Gastroesophageal sphincter (tissue), 4 donors: ENCODE measurements at regions not wholly inside any gene's neighbourhood (a gene's known extent, or its start where the extent isn't known, plus 50 kb on each side); places are given as distances from the start of the nearest gene placed in this dataset.

Experiments
- ATAC-seq: fragments of 150-250 bp; one replicate; pipeline ENCODE4 v1.9.1; 2016; ENCODE audit warnings: mild to moderate bottlenecking, moderate library complexity
- H3K27ac ChIP-seq, 4 donors: fragments of 200-600 bp; sonication (generic) in 3 of 4; 1 replicate in 3 of 4; 2 replicates in 1 of 4; pipeline ENCODE4 v1.5.1; 2016 to 2019
- H3K27me3 ChIP-seq: fragments of 200-600 bp; sonication (generic); one replicate; pipeline ENCODE4 v1.5.1; 2019
- H3K36me3 ChIP-seq, 2 donors: fragments of 200-600 bp; sonication (generic); one replicate each; pipeline ENCODE4 v1.5.1; 2019; ENCODE audit warnings: control low read depth in 1 of 2
- H3K4me1 ChIP-seq, 3 donors: fragments of 200-600 bp; sonication (generic); 1 replicate in 2 of 3; 2 replicates in 1 of 3; pipeline ENCODE4 v1.5.1; 2016 to 2019; ENCODE audit warnings: control low read depth in 2 of 3
- H3K4me3 ChIP-seq, 2 donors: fragments of 200-600 bp; sonication (generic); one replicate each; pipeline ENCODE4 v1.5.1; 2019; ENCODE audit warnings: mild to moderate bottlenecking in 1 of 2, moderate library complexity in 1 of 2
- H3K9me3 ChIP-seq, 3 donors: fragments of 200-600 bp; sonication (generic); one replicate each; pipeline ENCODE4 v1.5.1; 2017 to 2019; ENCODE audit warnings: control low read depth in 2 of 3
- CTCF ChIP-seq, 4 experiments: fragments of 200-600 bp in 2 of 4; fragments of 450-650 bp in 2 of 4; sonication (generic) in 1 of 4; IDR thresholded peaks; one replicate each; pipeline ENCODE4 v1.5.1; 2017 to 2019; ENCODE audit warnings: antibody characterized with exemption in 4 of 4, mild to moderate bottlenecking in 2 of 4, moderate library complexity in 2 of 4
- EP300 ChIP-seq: sonication (generic); formaldehyde crosslinking; IDR thresholded peaks from one replicate; pipeline ENCODE4 v1.6.1; 2017; ENCODE audit warnings: antibody characterized with exemption, mild to moderate bottlenecking
- POLR2A ChIP-seq, 2 donors: fragments of 450-650 bp; IDR thresholded peaks; one replicate each; pipeline ENCODE4 v1.6.1; 2017; ENCODE audit warnings: antibody characterized with exemption in 2 of 2, mild to moderate bottlenecking in 2 of 2, moderate library complexity in 1 of 2
- POLR2AphosphoS5 ChIP-seq: sonication (generic); formaldehyde crosslinking; IDR thresholded peaks from one replicate; pipeline ENCODE4 v1.6.1; 2017; ENCODE audit warnings: antibody characterized with exemption
- WGBS, 2 donors: methylation state at CpG; one replicate each; pipeline ENCODE4 v1.1.5; 2018; ENCODE audit warnings: low coverage in 1 of 2; 5-methylcytosine and 5-hydroxymethylcytosine counted together

DNA sequence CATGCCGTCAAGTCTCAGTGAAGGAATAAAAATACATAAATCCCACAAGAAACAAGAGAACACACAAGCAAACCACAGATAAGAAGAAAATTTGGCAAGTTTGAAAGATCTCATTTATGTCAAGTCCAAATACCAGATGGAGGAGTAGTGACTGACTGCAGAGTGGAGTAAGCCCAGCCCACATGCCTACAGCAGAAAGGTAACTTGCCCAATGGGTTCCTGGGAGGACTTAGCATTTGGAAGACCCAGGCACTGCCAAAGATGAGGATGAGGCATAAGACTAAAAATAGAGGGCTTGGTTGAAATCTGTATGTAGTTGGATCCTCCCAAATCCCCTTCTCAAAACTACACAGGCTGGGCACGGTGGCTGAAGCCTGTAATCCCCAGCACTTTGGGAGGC lies 70.8 kb downstream of the ZNF648 start:
- Histone ChIP-seq H3K36me3 (no peaks in the 10 kb centered on the region), H3K27ac (no peak overlapping the region), H3K4me1 (no peaks in the 10 kb centered on the region), H3K9me3 (no peaks in the 10 kb centered on the region), H3K4me3 (no peak overlapping the region), H3K27me3 (peaks cover under 1% of the 10 kb centered on the region)
- no peak for TF ChIP-seq POLR2AphosphoS5
- TF ChIP-seq EP300: no peak
- no peak for TF ChIP-seq CTCF (IDR thresholded peaks at IDR 0.05)
- TF ChIP-seq POLR2A (IDR thresholded peaks at IDR 0.05): no peak
- no peak for ATAC-seq
- 69 to 85% methylated on average over 1 to 2 of the region's 2 CpGs for WGBS, 2 donors

DNA sequence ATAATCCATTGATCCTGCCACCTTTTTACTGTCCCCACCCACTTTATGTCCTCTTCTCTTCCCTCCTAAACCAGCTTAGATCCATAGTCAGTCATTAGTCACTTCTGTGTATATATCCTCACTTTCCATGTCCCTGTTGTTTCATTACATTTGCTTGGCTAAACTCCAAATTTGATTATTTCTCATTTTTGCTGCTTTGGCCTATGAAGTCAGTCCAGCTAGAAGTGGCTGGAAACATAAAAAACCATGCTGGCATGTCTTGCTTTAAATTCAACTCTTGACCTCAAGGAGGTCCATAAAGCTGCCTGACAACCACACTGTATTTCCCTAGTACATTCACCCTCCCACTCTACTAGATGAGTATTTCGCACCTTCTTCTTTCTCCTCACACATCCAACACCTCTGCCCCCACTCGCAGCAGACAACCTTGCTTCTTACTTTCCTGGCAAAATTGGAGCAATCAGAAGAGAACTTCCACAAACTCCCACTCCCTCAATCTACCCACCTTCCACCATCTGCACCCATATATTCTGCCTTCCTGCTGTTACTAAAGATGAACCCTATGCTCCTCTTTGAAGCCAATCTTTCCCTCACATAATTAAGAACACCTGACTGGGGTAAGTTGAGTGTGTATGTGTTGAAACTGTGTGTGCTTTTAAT lies 72.1 kb downstream of the ZNF648 start:
- H3K36me3 ChIP-seq: no peaks in the 10 kb centered on the region
- WGBS, 2 donors: 89 to 100% methylated on average over 1 to 2 of the region's 2 CpGs
- H3K4me1 ChIP-seq: no peaks in the 10 kb centered on the region
- peaks cover 3% of the 10 kb centered on the region for H3K27me3 ChIP-seq
- no peak overlapping the region for H3K4me3 ChIP-seq
- no peaks in the 10 kb centered on the region for H3K9me3 ChIP-seq
- no peak for ATAC-seq
- no peak overlapping the region for H3K27ac ChIP-seq
- TF ChIP-seq POLR2AphosphoS5 (no peak), POLR2A (IDR thresholded peaks at IDR 0.05) (no peak), EP300 (no peak), CTCF (IDR thresholded peaks at IDR 0.05) (no peak)

- WGBS, 2 donors: 73 to 86% methylated on average over 1 to 2 of the region's 2 CpGs
- H3K27ac ChIP-seq: no peak overlapping the region
- no peaks in the 10 kb centered on the region for H3K4me1 ChIP-seq
- H3K4me3 ChIP-seq: no peak overlapping the region
- no peaks in the 10 kb centered on the region for H3K36me3 ChIP-seq
- ATAC-seq: no peak
- TF ChIP-seq POLR2A (IDR thresholded peaks at IDR 0.05) (no peak), POLR2AphosphoS5 (no peak), CTCF (IDR thresholded peaks at IDR 0.05) (no peak)
- peaks cover 3% of the 10 kb centered on the region for H3K27me3 ChIP-seq
- no peaks in the 10 kb centered on the region for H3K9me3 ChIP-seq
Measured at GRCh38 chr1:181987996-181988395, 73.5 kb downstream of the ZNF648 start.

DNA sequence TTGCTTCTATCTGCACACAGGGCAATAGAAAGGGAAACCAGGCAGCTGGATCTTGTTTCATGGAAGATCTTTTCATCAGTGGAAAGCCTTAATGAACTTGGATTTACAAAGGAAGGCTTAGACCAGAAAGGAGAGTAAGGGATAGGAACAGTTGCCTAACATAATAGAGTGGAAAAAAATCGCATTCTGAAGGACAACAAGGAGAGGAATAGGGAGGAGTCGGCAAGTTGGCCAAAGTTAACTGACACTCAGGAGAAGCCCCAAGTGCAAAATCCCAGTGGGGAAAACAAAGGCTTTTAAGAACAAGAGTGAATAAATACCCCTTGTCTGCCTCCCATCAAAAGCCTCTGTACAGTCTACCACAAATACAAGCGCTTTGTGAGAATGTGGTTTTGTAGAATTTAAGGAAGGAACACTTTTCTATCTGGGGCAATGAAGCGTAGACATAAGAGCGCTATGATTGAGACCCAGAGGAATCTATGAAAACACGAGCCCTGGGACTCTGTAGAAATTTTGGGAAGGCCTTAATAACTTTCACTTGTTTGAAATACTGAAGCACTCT lies 74.1 kb downstream of the ZNF648 start:
- Histone ChIP-seq H3K27ac (no peak overlapping the region), H3K9me3 (no peaks in the 10 kb centered on the region), H3K36me3 (no peaks in the 10 kb centered on the region), H3K4me3 (no peak overlapping the region), H3K27me3 (peaks cover 3% of the 10 kb centered on the region), H3K4me1 (no peaks in the 10 kb centered on the region)
- TF ChIP-seq EP300 (no peak), POLR2AphosphoS5 (no peak), POLR2A (IDR thresholded peaks at IDR 0.05) (no peak)
- ATAC-seq: no peak
- WGBS, 2 donors: 68 to 88% methylated on average over 5 to 6 of the region's 6 CpGs

DNA sequence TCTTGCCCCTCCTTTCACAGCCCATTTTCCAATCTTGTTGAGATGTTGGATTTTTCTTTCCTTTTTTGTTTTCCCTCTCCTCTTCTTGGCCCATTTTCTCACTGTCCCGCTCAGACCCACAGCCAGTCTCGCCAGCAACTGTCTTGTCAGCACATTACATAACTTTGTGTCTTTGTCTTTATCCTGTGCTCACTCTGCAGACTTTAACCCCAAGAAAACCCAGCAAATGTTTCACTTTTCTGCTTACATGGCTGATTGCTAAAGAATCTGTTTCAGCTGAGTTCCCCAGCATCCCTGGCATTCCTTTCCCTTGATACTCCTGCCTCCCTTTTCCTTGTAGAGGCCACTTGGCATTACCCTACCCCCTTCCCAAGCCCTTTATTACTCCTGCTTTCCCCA lies 74.6 kb downstream of the ZNF648 start:
- H3K4me3 ChIP-seq: no peak overlapping the region
- H3K27me3 ChIP-seq: peaks cover 3% of the 10 kb centered on the region
- H3K36me3 ChIP-seq: no peaks in the 10 kb centered on the region
- 32 to 65% methylated on average over 2 of the region's 2 CpGs for WGBS, 2 donors
- ATAC-seq: no peak
- TF ChIP-seq POLR2AphosphoS5 (no peak), EP300 (no peak), POLR2A (IDR thresholded peaks at IDR 0.05) (no peak), CTCF (IDR thresholded peaks at IDR 0.05) (no peak)
- no peak overlapping the region for H3K27ac ChIP-seq
- H3K4me1 ChIP-seq: no peaks in the 10 kb centered on the region
- H3K9me3 ChIP-seq: no peaks in the 10 kb centered on the region
